H1 (cell line): ENCODE measurements at regions not wholly inside any gene's neighbourhood (a gene's known extent, or its start where the extent isn't known, plus 50 kb on each side); places are given as distances from the start of the nearest gene placed in this dataset.

ENCODE experiments used
- CTCF ChIA-PET: fragments of 300-600 bp; sonication (Branson Sonifier 250); formaldehyde crosslinking; loops from one replicate; lab custom pipeline; 2021; ENCODE audit not compliant: partially characterized antibody; lab: Charles Lee
- POLR2A ChIA-PET: fragments of 300-600 bp; sonication (Branson Sonifier 250); formaldehyde crosslinking; loops from one replicate; lab custom pipeline; 2021; ENCODE audit warnings: inconsistent platforms; ENCODE audit not compliant: partially characterized antibody; lab: Charles Lee
- DNase-seq, 2 experiments: peaks; one replicate each; pipeline versions ENCODE4 v3.0.0 to v3.0.0-alpha.2; 2010 to 2022; ENCODE audit warnings: low spot score in 2 of 2, low read depth in 1 of 2, mixed read lengths in 1 of 2
- FAIRE-seq: peaks from 2 replicates; lab custom pipeline; 2011; peaks lifted over from hg19 to GRCh38; lab: Jason Lieb, UNC
- H2AFZ ChIP-seq: 2 replicates; pipeline ENCODE4 v1.8.1; 2012; ENCODE audit warnings: low read length, inconsistent platforms
- H2AK5ac ChIP-seq: 2 replicates; pipeline ENCODE4 v1.6.1; 2013; ENCODE audit warnings: low read depth, low read length
- H2BK120ac ChIP-seq: replicated peaks from 2 replicates; pipeline ENCODE3; 2013; ENCODE audit warnings: low read depth, low read length, inconsistent platforms
- H2BK12ac ChIP-seq: 2 replicates; pipeline ENCODE4 v1.6.1; 2013; ENCODE audit warnings: low read depth, low read length
- H2BK15ac ChIP-seq: 2 replicates; pipeline ENCODE4 v1.6.1; 2013; ENCODE audit warnings: low read length
- H2BK20ac ChIP-seq: 2 replicates; pipeline ENCODE4 v1.6.1; 2013; ENCODE audit warnings: low read length
- H2BK5ac ChIP-seq: 2 replicates; pipeline ENCODE4 v1.6.1; 2013; ENCODE audit warnings: low read depth, low read length
- H3K14ac ChIP-seq: 2 replicates; pipeline ENCODE4 v1.6.1; 2013; ENCODE audit warnings: inconsistent platforms; ENCODE audit not compliant: insufficient read length
- H3K18ac ChIP-seq: 2 replicates; pipeline ENCODE4 v1.6.1; 2013; ENCODE audit warnings: low read length; ENCODE audit errors: extremely low read depth
- H3K23ac ChIP-seq: 2 replicates; pipeline ENCODE4 v1.6.1; 2013; ENCODE audit warnings: inconsistent platforms; ENCODE audit not compliant: insufficient read length
- H3K23me2 ChIP-seq: 2 replicates; pipeline ENCODE4 v1.6.1; 2013; ENCODE audit warnings: low read depth, low read length
- H3K27ac ChIP-seq: 2 replicates; pipeline ENCODE4 v1.6.1; 2011; ENCODE audit warnings: low read depth, low read length, inconsistent platforms
- H3K27me3 ChIP-seq, 4 experiments: replicated peaks in 1 of 4; 1 replicate in 1 of 4; 2 replicates in 3 of 4; pipeline versions ENCODE4 v1.6.1 to v1.8.1; 2011 to 2013; ENCODE audit warnings: low read length in 3 of 4, mild to moderate bottlenecking in 3 of 4, inconsistent platforms in 2 of 4, mixed read lengths in 2 of 4, moderate library complexity in 1 of 4; ENCODE audit not compliant: control insufficient read depth in 3 of 4, insufficient read depth in 3 of 4; ENCODE audit errors: extremely low read depth in 1 of 4
- H3K36me3 ChIP-seq, 4 experiments: 2 replicates each; pipeline versions ENCODE4 v1.6.1 to v1.8.1; 2011 to 2013; ENCODE audit warnings: mild to moderate bottlenecking in 4 of 4, low read length in 3 of 4, moderate library complexity in 2 of 4, control low read depth in 1 of 4, inconsistent platforms in 1 of 4; ENCODE audit not compliant: insufficient read depth in 4 of 4, control insufficient read depth in 2 of 4
- H3K4ac ChIP-seq: replicated peaks from 2 replicates; pipeline ENCODE3; 2013; ENCODE audit warnings: low read length, low read depth, mixed read lengths, inconsistent platforms; ENCODE audit not compliant: insufficient read length
- H3K4me1 ChIP-seq, 4 experiments: replicated peaks in 1 of 4; 1 replicate in 1 of 4; 2 replicates in 3 of 4; pipeline versions ENCODE4 v1.6.1 to v1.8.1; 2011 to 2013; ENCODE audit warnings: low read length in 3 of 4, inconsistent platforms in 2 of 4, mixed read lengths in 1 of 4; ENCODE audit not compliant: insufficient read depth in 4 of 4, control insufficient read depth in 3 of 4
- H3K4me2 ChIP-seq, 2 experiments: 2 replicates each; pipeline versions ENCODE4 v1.6.1 to v1.8.1; 2011 to 2013; ENCODE audit warnings: low read depth in 2 of 2, low read length in 2 of 2, control low read depth in 1 of 2, inconsistent platforms in 1 of 2, mild to moderate bottlenecking in 1 of 2; ENCODE audit not compliant: insufficient read depth in 1 of 2
- H3K4me3 ChIP-seq, 4 experiments: fragments of 200-600, 300-600 bp in 1 of 4; sonication (generic), shearing (Covaris generic), sonication (Bioruptor Twin) in 1 of 4; 2 replicates each; pipeline versions ENCODE4 v1.5.1 to v1.8.1; 2011 to 2016; ENCODE audit warnings: low read length in 4 of 4, low read depth in 3 of 4, control low read depth in 2 of 4, inconsistent platforms in 2 of 4, mild to moderate bottlenecking in 2 of 4, mixed read lengths in 1 of 4, moderate library complexity in 1 of 4; ENCODE audit not compliant: insufficient read depth in 2 of 4; ENCODE audit errors: extremely low read depth in 1 of 4
- H3K56ac ChIP-seq: replicated peaks from 2 replicates; pipeline ENCODE3; 2013; ENCODE audit warnings: low read depth, mild to moderate bottlenecking, mixed read lengths, low read length, inconsistent platforms; ENCODE audit not compliant: insufficient read length
- H3K79me1 ChIP-seq: 2 replicates; pipeline ENCODE4 v1.6.1; 2013; ENCODE audit warnings: low read depth, low read length, control low read depth
- H3K79me2 ChIP-seq, 2 experiments: 2 replicates each; pipeline versions ENCODE4 v1.6.1 to v1.8.1; 2012 to 2013; ENCODE audit warnings: low read length in 2 of 2, mild to moderate bottlenecking in 2 of 2, inconsistent platforms in 1 of 2; ENCODE audit not compliant: insufficient read depth in 2 of 2, control insufficient read depth in 1 of 2
- H3K9ac ChIP-seq, 4 experiments: replicated peaks in 1 of 4; 1 replicate in 1 of 4; 2 replicates in 3 of 4; pipeline versions ENCODE4 v1.6.1 to v1.8.1; 2011 to 2013; ENCODE audit warnings: low read depth in 3 of 4, low read length in 3 of 4, control low read depth in 2 of 4, mild to moderate bottlenecking in 2 of 4, moderate library complexity in 2 of 4, inconsistent platforms in 1 of 4; ENCODE audit errors: extremely low read depth in 1 of 4
- H3K9me3 ChIP-seq, 2 experiments: 2 replicates each; pipeline versions ENCODE4 v1.6.1 to v1.8.1; 2012 to 2013; ENCODE audit warnings: mild to moderate bottlenecking in 2 of 2, moderate library complexity in 2 of 2, control low read depth in 1 of 2, inconsistent platforms in 1 of 2, low read depth in 1 of 2, low read length in 1 of 2, mixed read lengths in 1 of 2; ENCODE audit not compliant: insufficient read depth in 2 of 2
- H4K20me1 ChIP-seq, 2 experiments: replicated peaks in 1 of 2; 2 replicates each; pipeline versions ENCODE3 to v1.8.1; 2011 to 2013; ENCODE audit warnings: inconsistent platforms in 2 of 2, low read length in 2 of 2, mild to moderate bottlenecking in 1 of 2; ENCODE audit not compliant: insufficient read depth in 2 of 2, control insufficient read depth in 1 of 2
- H4K5ac ChIP-seq: 2 replicates; pipeline ENCODE4 v1.6.1; 2013; ENCODE audit warnings: low read length, low read depth, mixed read lengths, inconsistent platforms; ENCODE audit not compliant: insufficient read length
- H4K8ac ChIP-seq: 2 replicates; pipeline ENCODE4 v1.8.0; 2013; ENCODE audit warnings: mild to moderate bottlenecking, moderate library complexity, low read length, inconsistent platforms; ENCODE audit not compliant: insufficient read depth; ENCODE audit errors: extremely low read depth
- H4K91ac ChIP-seq: replicated peaks from 2 replicates; pipeline ENCODE3; 2013; ENCODE audit warnings: low read length, mixed read lengths, inconsistent platforms; ENCODE audit not compliant: insufficient read length
- BRCA1 ChIP-seq: IDR thresholded peaks from 2 replicates; pipeline ENCODE4 v1.6.1; 2012; ENCODE audit warnings: low read depth, low read length, improper control_type of control experiment
- MAX ChIP-seq: IDR thresholded peaks from 2 replicates; pipeline ENCODE4 v1.6.1; 2012; ENCODE audit warnings: inconsistent platforms
- WGBS, 2 experiments: shearing (Covaris generic) in 1 of 2; methylation state at CpG; one replicate each; pipeline versions ENCODE4 v1.1.6 to v1.1.7; 2013 to 2015; ENCODE audit warnings: low lambda C conversion rate in 2 of 2, mixed read lengths in 2 of 2, inconsistent platforms in 1 of 2, low coverage in 1 of 2, missing lambda C conversion rate in 1 of 2; ENCODE audit not compliant: insufficient replicate concordance in 2 of 2, insufficient coverage in 1 of 2, insufficient read length in 1 of 2; ENCODE audit errors: extremely low coverage in 1 of 2, missing lambda C conversion rate in 1 of 2; 5-methylcytosine and 5-hydroxymethylcytosine counted together

- no peak overlapping the region for H4K5ac ChIP-seq
- H3K79me2 ChIP-seq: no peaks in the 10 kb centered on the region
- no peak overlapping the region for H4K8ac ChIP-seq
- no peak overlapping the region for H3K4me3 ChIP-seq
- no peak overlapping the region for H2AK5ac ChIP-seq
- H4K91ac ChIP-seq: no peak overlapping the region
- H3K27ac ChIP-seq: no peak overlapping the region
- H3K23me2 ChIP-seq: no peaks in the 10 kb centered on the region
- H3K14ac ChIP-seq: no peak overlapping the region
- H3K79me1 ChIP-seq: no peaks in the 10 kb centered on the region
- no peak overlapping the region for H3K4me2 ChIP-seq
- no peaks in the 10 kb centered on the region for H3K27me3 ChIP-seq
- H2BK5ac ChIP-seq: no peak overlapping the region
- H3K4me1 ChIP-seq: no peaks in the 10 kb centered on the region
- no peak overlapping the region for H2BK20ac ChIP-seq
- H3K56ac ChIP-seq: no peak overlapping the region
- H3K9ac ChIP-seq: no peak overlapping the region
- H3K36me3 ChIP-seq: no peaks in the 10 kb centered on the region
- DNase-seq (no peak), FAIRE-seq (no peak)
- no peaks in the 10 kb centered on the region for H4K20me1 ChIP-seq
- H2BK15ac ChIP-seq: no peak overlapping the region
- 96% methylated on average over 3 of the region's 3 CpGs; no CpG with 5 or more reads in 1 of the 2 experiments for WGBS, 2 experiments
- H3K4ac ChIP-seq: no peak overlapping the region
- ChIA-PET CTCF (no interaction called here), POLR2A (no interaction called here)
- no peak overlapping the region for H3K18ac ChIP-seq
- no peak overlapping the region for H2BK12ac ChIP-seq
- TF ChIP-seq MAX: no peak
- no peak for TF ChIP-seq BRCA1
- H3K9me3 ChIP-seq: no peaks in the 10 kb centered on the region
- H2AFZ ChIP-seq: no peak overlapping the region; the same call in 1 of the 2 replicates
- no peak overlapping the region for H2BK120ac ChIP-seq
- H3K23ac ChIP-seq: no peak overlapping the region
Measured at GRCh38 chr4:63678358-63678931, 730.8 kb downstream of the TECRL start.
